H9 (cell line): ENCODE measurements at regions not wholly inside any gene's neighbourhood (a gene's known extent, or its start where the extent isn't known, plus 50 kb on each side); places are given as distances from the start of the nearest gene placed in this dataset.

ENCODE experiments used
- DNase-seq: peaks from one replicate; pipeline ENCODE4 v3.0.0-alpha.2; 2017
- H2AFZ ChIP-seq: one replicate; pipeline ENCODE4 v1.6.1; 2013; ENCODE audit warnings: mild to moderate bottlenecking, low read length, control low read depth, moderate library complexity
- H2AK5ac ChIP-seq: 2 replicates; pipeline ENCODE4 v1.6.1; 2013; ENCODE audit warnings: low read length, control low read depth, mixed read lengths; ENCODE audit not compliant: insufficient read length
- H2BK120ac ChIP-seq: one replicate; pipeline ENCODE4 v1.6.1; 2013; ENCODE audit warnings: low read depth, mild to moderate bottlenecking, low read length, control low read depth, inconsistent platforms; ENCODE audit not compliant: poor library complexity, severe bottlenecking
- H2BK12ac ChIP-seq: 2 replicates; pipeline ENCODE4 v1.6.1; 2013; ENCODE audit warnings: low read length, control low read depth, mixed read lengths, low read depth; ENCODE audit not compliant: insufficient read length
- H2BK15ac ChIP-seq: 2 replicates; pipeline ENCODE4 v1.6.1; 2013; ENCODE audit warnings: low read depth, low read length, control low read depth
- H2BK20ac ChIP-seq: one replicate; pipeline ENCODE4 v1.6.1; 2013; ENCODE audit warnings: low read depth, mild to moderate bottlenecking, low read length, control low read depth, inconsistent platforms; ENCODE audit not compliant: poor library complexity, severe bottlenecking
- H2BK5ac ChIP-seq: 2 replicates; pipeline ENCODE4 v1.6.1; 2013; ENCODE audit warnings: low read length, control low read depth, mixed read lengths; ENCODE audit not compliant: insufficient read length
- H3K14ac ChIP-seq: 2 replicates; pipeline ENCODE4 v1.6.1; 2013; ENCODE audit warnings: low read length, control low read depth; ENCODE audit not compliant: insufficient read depth
- H3K18ac ChIP-seq: 2 replicates; pipeline ENCODE4 v1.6.1; 2013; ENCODE audit warnings: low read depth, mild to moderate bottlenecking, mixed read lengths, low read length, control low read depth; ENCODE audit not compliant: insufficient read length
- H3K23ac ChIP-seq: 2 replicates; pipeline ENCODE4 v1.6.1; 2013; ENCODE audit warnings: low read length, control low read depth, mixed read lengths, low read depth; ENCODE audit not compliant: insufficient read length
- H3K23me2 ChIP-seq: 2 replicates; pipeline ENCODE4 v1.6.1; 2013; ENCODE audit warnings: low read depth, mild to moderate bottlenecking, mixed read lengths, low read length, control low read depth; ENCODE audit not compliant: insufficient read length, poor library complexity, severe bottlenecking
- H3K27ac ChIP-seq: 2 replicates; pipeline ENCODE4 v1.5.1; 2013; ENCODE audit warnings: low read length, control low read depth, mixed read lengths, low read depth; ENCODE audit not compliant: insufficient read length
- H3K27me3 ChIP-seq: 2 replicates; pipeline ENCODE4 v1.6.1; 2013; ENCODE audit warnings: low read length, control low read depth, inconsistent platforms; ENCODE audit not compliant: insufficient read depth
- H3K4ac ChIP-seq: 2 replicates; pipeline ENCODE4 v1.6.1; 2013; ENCODE audit warnings: low read depth, mild to moderate bottlenecking, control low read depth, inconsistent platforms, low read length, moderate library complexity
- H3K4me1 ChIP-seq: 2 replicates; pipeline ENCODE4 v1.6.1; 2013; ENCODE audit warnings: low read length, control low read depth, inconsistent platforms; ENCODE audit not compliant: insufficient read depth
- H3K4me2 ChIP-seq: 2 replicates; pipeline ENCODE4 v1.6.1; 2013; ENCODE audit warnings: low read length, control low read depth, mixed read lengths; ENCODE audit not compliant: insufficient read length, insufficient read depth
- H3K56ac ChIP-seq: 2 replicates; pipeline ENCODE4 v1.6.1; 2013; ENCODE audit warnings: low read depth, mild to moderate bottlenecking, mixed read lengths, low read length, control low read depth; ENCODE audit not compliant: insufficient read length
- H3K79me1 ChIP-seq: 2 replicates; pipeline ENCODE4 v1.6.1; 2013; ENCODE audit warnings: low read depth, mild to moderate bottlenecking, moderate library complexity, low read length, control low read depth, inconsistent platforms; ENCODE audit not compliant: insufficient read depth, poor library complexity, severe bottlenecking
- H3K79me2 ChIP-seq: 2 replicates; pipeline ENCODE4 v1.6.1; 2013; ENCODE audit warnings: low read length, control low read depth, inconsistent platforms; ENCODE audit not compliant: insufficient read depth
- H3K9ac ChIP-seq: 2 replicates; pipeline ENCODE4 v1.6.1; 2013; ENCODE audit warnings: low read length, control low read depth, mixed read lengths; ENCODE audit not compliant: insufficient read length; ENCODE audit errors: extremely low read depth
- H3K9me3 ChIP-seq: one replicate; pipeline ENCODE4 v1.6.1; 2013; ENCODE audit warnings: low read depth, low read length, inconsistent platforms; ENCODE audit not compliant: control insufficient read depth
- H3T11ph ChIP-seq: one replicate; pipeline ENCODE4 v1.6.1; 2013; ENCODE audit warnings: mild to moderate bottlenecking, low read length, control low read depth, inconsistent platforms
- H4K20me1 ChIP-seq: one replicate; pipeline ENCODE4 v1.6.1; 2013; ENCODE audit not compliant: control insufficient read depth, insufficient read length, insufficient read depth
- H4K5ac ChIP-seq: 2 replicates; pipeline ENCODE4 v1.6.1; 2013; ENCODE audit warnings: low read depth, mild to moderate bottlenecking, mixed read lengths, low read length, control low read depth; ENCODE audit not compliant: insufficient read length
- H4K8ac ChIP-seq: replicated peaks from 2 replicates; pipeline ENCODE4 v1.6.1; 2013; ENCODE audit warnings: low read length, control low read depth, mixed read lengths, low read depth; ENCODE audit not compliant: insufficient read length
- H4K91ac ChIP-seq: 2 replicates; pipeline ENCODE4 v1.6.1; 2013; ENCODE audit warnings: low read depth, mild to moderate bottlenecking, moderate library complexity, mixed read lengths, low read length, control low read depth; ENCODE audit not compliant: insufficient read length
- H3K27ac Mint-ChIP-seq, 3 experiments: 2 replicates in 2 of 3; 3 replicates in 1 of 3; pipeline ENCODE4 v1.8.0; 2020 to 2021; ENCODE audit warnings: mixed read lengths in 3 of 3, mild to moderate bottlenecking in 1 of 3, moderate library complexity in 1 of 3
- H3K27me3 Mint-ChIP-seq: 2 replicates; pipeline ENCODE4 v1.8.0; 2021; ENCODE audit warnings: low read depth, mild to moderate bottlenecking, moderate library complexity, mixed read lengths
- H3K36me3 Mint-ChIP-seq, 3 experiments: 2 replicates in 2 of 3; 3 replicates in 1 of 3; pipeline ENCODE4 v1.8.0; 2020 to 2021; ENCODE audit warnings: low read depth in 3 of 3, mixed read lengths in 3 of 3; ENCODE audit not compliant: insufficient read depth in 1 of 3
- H3K4me1 Mint-ChIP-seq, 2 experiments: 2 replicates each; pipeline ENCODE4 v1.8.0; 2020; ENCODE audit warnings: mixed read lengths in 2 of 2
- H3K4me3 Mint-ChIP-seq, 2 experiments: 2 replicates in 1 of 2; 3 replicates in 1 of 2; pipeline ENCODE4 v1.8.0; 2020 to 2021; ENCODE audit warnings: mild to moderate bottlenecking in 2 of 2, mixed read lengths in 2 of 2, moderate library complexity in 1 of 2
- H3K9me3 Mint-ChIP-seq, 2 experiments: 2 replicates in 1 of 2; 3 replicates in 1 of 2; pipeline ENCODE4 v1.8.0; 2020; ENCODE audit warnings: mild to moderate bottlenecking in 2 of 2, mixed read lengths in 2 of 2, moderate library complexity in 1 of 2
- CTCF ChIP-seq: fragments of 200-600 bp; sonication (generic); conservative IDR thresholded peaks from 3 replicates; pipeline ENCODE4 v1.8.0; 2021; ENCODE audit warnings: antibody characterized with exemption, mild to moderate bottlenecking
- WGBS: extraction: QIAGEN DNeasy Blood & Tissue Kit; methylation state at CpG from one replicate; pipeline ENCODE4 v1.1.7; 2013; ENCODE audit warnings: missing lambda C conversion rate, low lambda C conversion rate, mixed read lengths; ENCODE audit not compliant: insufficient read length; ENCODE audit errors: extremely low coverage; 5-methylcytosine and 5-hydroxymethylcytosine counted together

- no peak for TF ChIP-seq CTCF
- peaks cover 15 to 23% of the 10 kb centered on the region in 2 experiments for H3K4me1 Mint-ChIP-seq
- Histone ChIP-seq H3K4me1 (no peaks in the 10 kb centered on the region), H2BK20ac (no peak overlapping the region), H3K27me3 (no peaks in the 10 kb centered on the region), H3K79me1 (no peaks in the 10 kb centered on the region), H3K9me3 (no peaks in the 10 kb centered on the region), H3K4ac (no peak overlapping the region), H3K79me2 (no peaks in the 10 kb centered on the region), H3K27ac (no peak overlapping the region), H2BK12ac (no peak overlapping the region), H2AK5ac (no peak overlapping the region), H4K91ac (no peak overlapping the region), H3T11ph (no peak overlapping the region), H4K8ac (no peak overlapping the region), H3K9ac (no peak overlapping the region), H3K18ac (no peak overlapping the region), H2AFZ (no peak overlapping the region), H2BK5ac (no peak overlapping the region), H2BK120ac (no peak overlapping the region), H4K20me1 (no peaks in the 10 kb centered on the region), H3K23me2 (no peaks in the 10 kb centered on the region), H3K4me2 (no peak overlapping the region), H3K23ac (no peak overlapping the region), H3K56ac (no peak overlapping the region), H3K14ac (no peak overlapping the region), H4K5ac (no peak overlapping the region), H2BK15ac (no peak overlapping the region)
- H3K9me3 Mint-ChIP-seq = peaks cover 2 to 9% of the 10 kb centered on the region in 2 experiments; a peak in 4 of 5 replicates
- no peak overlapping the region for H3K4me3 Mint-ChIP-seq
- no peak for DNase-seq
- no peak overlapping the region for H3K27ac Mint-ChIP-seq
- WGBS = no CpG with 5 or more reads among the region's 14 CpGs
- peaks cover 38% of the 10 kb centered on the region for H3K27me3 Mint-ChIP-seq
- H3K36me3 Mint-ChIP-seq = peaks cover 0 to 3% (median 0%) of the 10 kb centered on the region in 3 experiments; a peak in 1 of 7 replicates
Measured at GRCh38 chr22:47780281-47780875, 1017.9 kb downstream of the TBC1D22A start.
